Kasumi-1 (cell line): ENCODE measurements at regions not wholly inside any gene's neighbourhood (a gene's known extent, or its start where the extent isn't known, plus 50 kb on each side); places are given as distances from the start of the nearest gene placed in this dataset.

Source experiments
- DNase-seq, 2 experiments: peaks; one replicate each; lab custom pipeline; 2025; lab: John Stamatoyannopoulos, UW

DNA sequence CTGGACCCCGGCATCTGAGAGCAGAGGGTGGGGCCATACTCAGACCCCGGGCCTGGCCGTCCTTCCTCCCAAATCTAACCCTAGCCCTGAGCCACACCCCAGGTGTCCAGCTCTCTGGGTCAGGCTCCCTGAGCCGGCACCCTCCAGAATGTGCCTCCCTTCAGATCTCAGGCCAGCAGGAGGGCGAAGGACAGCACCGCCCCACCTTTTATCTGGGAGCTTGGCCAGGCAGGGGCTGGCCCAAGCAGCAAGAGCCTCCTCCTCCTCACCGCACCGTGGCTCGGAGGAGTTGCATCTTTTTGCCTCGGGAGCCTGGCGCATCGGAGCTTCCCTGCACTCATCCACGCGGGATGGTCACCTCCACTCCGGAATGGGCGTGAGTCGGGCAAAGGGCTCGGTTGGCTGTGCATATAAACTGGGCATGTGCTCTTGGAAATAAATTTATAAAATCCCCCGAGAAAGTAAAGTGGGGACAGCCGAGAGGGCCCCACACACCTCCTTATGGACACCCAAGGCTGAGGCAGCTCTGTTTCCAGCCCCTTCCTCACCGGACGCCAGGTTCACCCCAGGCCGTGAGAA, 69.1 kb upstream of the CTDP1 start:
- DNase-seq = no peak

DNA sequence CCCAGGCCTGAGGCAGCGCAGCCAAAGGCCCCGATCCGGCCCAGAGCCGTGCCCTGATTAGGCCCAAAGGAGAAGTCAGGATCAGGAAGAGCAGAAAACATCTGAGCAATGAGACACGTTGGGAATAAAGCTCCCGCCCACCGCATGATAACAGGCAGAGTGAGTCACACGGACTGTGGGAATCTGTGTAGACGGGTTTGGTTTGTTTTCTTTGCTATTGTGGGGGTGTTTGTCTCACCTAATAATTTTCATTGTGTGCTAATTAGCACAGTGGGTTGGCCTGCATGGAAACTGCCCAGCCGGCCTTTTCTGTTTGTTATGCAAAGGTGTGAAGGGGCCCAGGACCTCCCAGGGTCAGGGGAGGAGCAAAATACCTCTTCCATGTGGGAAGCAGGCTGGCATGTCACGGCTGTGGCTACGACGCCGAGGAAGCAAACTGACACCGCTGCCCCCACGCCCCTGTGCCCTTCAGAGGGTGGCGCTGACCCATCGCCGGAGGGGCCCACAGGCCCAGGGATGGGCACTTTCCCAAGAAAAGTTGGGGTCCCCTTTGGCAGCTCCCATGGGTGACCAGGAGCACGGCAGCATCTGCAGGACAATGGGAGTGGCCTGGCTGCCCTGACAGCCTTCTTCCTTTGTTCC, 68.4 kb upstream of the CTDP1 start:
- DNase-seq = no peak

DNA sequence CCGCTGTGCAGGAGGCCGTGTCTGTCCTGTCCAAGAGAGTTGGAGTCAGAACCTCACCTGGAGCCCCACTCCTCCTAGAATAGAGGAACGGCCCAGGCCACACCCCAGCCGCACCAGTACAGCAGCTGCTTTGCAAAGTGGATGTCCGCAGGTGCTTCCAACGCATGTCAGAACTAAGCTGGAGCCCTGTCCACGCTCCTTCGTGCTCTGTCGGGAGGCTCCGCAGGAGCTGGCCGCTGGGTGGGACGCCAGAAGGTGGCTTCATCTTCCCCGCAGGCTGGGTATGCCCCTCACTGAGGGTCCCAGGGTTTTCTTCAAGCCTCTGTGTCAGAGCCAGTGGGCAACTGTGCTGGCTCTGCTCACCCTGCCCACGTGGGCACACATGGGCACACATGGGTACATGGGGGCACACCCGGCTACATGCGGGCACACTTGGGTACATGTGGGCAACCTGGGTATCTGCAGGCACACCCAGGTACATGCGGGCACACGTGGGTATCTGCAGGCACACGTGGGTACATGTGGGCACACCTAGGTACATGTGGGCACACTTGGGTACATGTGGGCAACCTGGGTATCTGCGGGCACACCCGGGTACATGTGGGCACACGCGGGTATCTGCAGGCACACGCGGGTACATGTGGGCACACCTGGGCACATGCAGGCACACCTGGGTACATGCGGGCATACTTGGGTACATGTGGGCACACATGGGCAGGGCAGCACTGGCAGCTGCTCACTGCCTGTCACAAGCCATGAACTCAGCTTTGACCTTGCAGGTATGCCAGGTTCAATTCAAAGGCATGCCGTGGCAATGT, 67.1 kb upstream of the CTDP1 start:
- DNase-seq = no peak

DNA sequence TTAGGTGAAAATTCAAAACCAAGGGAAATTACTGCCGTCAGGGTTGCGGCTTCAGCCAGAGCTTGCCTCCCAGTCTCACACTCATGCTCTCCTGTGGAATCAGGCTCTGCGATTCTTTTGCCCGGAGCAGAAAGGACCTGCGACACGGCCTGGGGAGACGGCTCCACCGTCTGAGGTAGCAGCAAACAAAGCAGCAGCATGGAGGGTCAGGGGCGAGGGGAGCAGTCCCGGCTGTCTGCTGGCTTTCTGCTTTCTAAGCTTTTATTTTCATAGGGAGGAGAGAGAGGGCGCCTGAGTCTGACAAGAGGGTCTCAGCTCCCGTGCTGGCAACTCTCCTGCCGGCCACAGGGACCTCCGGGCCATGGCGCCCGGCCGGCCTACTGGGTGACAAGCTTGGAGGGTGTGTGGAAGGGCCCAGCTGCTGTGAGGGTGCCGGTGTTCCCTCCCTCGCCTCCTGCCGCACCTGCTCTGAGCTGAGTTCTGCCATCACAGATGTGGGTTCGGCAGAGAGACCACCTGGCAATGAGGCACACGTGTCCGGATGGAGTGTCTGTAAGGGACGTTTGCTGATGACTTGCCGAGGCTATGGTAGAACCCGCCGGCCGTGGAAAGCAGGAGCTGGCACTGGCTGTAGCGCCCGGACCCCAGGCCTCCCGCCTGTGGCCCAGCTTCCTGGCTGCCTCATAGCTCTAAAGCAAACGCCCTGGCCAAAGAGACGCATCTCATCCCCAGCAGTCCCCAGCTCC, 66.2 kb upstream of the CTDP1 start:
- DNase-seq = no peak

DNA sequence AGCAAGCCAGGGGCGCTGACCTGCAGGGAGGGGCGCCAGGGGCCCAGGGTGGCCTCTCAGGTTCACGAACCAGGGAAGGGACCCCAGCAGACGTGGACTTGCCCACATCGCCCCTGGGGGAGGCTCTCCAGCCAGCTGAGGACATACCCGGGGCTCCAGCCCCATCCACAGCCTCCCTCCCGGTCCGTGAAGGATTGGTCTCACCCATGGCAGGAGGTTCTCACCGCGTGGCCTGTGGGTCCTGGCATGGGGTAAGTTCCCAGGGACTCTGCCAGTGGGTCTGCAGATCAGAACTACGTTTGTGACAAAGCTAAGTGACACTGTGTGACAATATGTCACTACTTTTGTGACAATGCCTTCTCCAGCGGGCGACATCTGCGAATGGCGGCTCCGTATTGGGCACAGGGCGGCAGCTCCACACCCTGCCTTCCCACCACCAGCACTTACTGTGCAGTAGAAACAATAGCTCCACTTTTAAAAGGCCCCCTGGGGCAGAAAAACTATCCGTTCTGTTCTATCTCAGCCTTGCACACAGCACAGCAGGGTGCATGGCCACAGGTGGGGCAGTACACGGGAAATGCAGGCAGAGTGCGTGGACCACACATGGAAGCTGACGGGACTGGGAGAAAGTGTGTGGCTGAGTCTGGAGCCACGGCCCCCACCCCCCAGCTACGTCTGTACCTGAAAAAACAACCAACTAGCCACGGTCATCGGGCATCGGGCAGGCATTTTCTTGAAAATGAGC, 65.2 kb upstream of the CTDP1 start:
- no peak for DNase-seq

DNA sequence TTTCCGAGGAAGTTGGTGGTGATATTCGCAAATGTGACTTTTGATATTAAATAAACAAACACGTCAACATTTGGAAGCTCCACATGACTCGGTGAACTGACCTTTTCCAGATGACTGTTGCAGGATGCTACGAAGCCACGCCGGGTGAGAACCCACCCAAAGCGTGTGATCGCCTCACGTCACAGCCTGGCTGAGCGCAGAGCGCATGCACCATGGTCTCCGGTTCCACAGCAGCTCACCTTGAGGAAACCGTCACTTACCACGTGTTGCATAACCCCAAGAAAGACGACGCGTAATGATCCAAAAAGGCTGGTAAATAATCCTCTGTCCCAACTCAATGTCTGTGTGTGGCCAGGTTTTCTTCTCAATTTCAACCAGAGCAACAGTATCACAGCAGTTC, 64.5 kb upstream of the CTDP1 start:
- DNase-seq = no peak

DNA sequence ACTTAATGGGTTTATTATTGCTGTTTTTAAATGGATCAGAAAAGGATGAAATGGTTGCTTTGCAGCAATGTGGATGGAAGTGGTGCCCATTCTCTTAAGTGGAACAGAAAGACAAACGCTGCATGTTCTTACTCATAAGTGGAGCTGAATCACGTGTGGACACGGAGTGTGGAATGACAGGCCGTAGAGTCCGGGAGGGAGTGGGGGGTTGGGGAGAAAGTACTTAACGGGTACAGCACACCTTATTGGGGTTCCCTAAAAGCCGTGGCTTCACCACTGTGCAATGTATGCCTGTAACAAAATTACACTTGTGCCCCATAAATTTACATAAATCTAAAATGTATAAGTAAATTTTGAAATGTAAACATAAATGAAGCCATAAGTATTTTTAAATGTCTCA, 64.0 kb upstream of the CTDP1 start:
- no peak for DNase-seq

DNA sequence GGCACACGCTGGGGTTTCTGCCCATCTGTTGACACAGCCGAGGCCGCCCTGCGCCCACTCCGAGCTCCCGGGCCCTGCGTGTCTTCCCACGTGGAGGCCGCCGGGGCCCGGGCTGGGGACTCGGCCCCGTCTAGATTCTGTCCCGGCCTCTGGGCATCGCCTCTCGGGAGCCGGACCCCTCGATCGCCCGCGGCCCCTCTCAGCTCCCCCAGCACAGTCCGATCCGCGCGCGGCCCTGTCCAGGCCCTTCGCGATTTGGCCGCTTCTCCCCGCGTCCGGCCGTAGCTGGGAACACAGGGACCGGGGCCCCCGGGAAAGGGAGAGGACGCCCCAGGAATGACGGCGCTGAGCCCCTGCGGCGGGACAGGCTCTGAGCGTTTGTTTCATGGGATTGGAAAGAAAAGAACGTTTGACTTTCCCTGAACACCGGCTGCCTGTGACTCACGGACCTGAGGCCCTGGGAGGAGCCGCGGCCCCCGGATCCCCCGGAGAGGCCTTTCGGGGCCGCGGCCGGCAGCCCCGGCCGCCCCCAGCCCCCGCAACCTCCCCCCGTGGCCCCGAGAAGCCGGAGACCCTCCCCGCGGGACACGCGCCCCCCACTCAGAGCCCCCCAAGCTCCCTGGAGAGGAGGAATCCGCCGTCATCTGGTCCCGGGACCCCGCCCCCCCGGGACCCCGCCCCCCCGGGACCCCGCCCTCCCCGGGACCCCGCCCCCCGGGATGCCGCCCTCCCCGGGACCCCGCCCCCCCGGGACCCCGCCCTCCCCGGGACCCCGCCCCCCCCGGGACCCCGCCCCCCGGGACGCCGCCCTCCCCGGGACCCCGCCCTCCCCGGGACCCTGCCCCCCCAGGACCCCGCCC, 62.7 kb upstream of the CTDP1 start:
- DNase-seq = no peak

DNA sequence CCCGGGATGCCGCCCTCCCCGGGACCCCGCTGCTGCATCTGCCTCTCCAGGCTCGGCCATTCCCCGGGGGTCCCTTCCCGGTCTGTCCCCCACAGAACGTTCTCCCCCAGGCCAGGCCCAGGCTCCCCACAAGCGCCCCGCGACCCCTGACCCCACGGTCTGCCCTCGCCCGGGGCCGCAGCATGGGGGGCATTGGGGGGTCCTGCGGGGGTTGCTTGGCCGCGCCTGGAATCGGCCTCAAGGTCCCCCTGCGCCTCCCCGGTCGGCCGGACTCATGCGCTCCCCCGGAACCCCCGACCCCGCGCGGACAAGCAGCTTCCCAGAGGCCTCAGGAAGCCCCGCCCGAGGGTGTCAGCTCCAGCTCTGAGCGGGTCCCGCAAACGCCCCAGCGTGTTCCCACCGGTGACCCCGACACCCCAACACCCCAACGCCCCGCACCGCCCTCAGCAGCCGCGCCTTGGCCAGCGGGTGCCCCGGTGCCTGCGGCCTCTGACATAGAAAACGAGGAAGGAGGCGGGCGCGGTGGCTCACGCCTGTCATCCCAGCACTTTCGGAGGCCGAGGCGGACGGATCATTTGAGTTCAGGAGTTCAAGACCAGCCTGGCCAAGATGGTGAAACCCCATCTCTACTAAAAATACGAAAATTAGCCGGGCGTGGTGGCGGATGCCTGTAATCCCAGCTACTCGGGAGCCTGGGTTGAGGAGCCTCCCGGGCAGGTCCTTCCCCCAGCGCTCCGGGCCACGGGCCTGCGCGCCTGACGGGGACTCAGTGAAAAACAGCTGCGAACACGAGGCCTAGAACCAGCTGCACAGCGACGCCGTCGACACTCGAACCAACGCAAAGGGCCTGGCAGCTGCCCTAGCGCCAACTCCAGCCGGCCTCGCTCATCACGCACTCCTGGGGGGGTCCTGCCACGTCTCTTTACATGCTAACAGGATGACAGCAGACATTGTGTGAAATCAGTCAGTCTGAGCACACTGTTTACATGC, 61.8 kb upstream of the CTDP1 start:
- DNase-seq = no peak

DNA sequence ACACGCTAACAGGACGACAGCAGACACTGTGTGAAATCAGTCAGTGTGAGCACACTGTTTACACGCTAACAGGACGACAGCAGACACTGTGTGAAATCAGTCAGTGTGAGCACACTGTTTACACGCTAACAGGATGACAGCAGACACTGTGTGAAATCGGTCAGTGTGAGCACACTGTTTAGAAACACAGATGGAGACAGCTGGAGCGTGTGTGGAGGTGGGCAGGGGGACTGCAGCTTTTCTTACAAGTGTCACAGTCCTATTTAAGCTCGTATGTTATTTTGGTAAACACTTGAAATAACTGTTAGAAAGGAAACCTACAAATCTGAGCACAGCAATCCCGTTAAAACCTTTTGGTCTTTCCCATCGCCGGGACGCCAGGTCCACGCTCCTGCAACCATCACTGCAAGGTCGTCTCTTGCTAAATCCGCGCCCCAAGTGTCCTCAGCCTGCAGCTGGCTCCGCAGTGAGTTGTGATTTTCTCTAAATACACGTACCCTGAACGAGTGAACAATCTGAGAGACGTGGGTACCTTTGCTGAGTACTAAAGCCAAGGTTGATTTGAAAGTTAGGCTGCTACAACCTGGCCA, 58.9 kb upstream of the CTDP1 start:
- DNase-seq = no peak

DNA sequence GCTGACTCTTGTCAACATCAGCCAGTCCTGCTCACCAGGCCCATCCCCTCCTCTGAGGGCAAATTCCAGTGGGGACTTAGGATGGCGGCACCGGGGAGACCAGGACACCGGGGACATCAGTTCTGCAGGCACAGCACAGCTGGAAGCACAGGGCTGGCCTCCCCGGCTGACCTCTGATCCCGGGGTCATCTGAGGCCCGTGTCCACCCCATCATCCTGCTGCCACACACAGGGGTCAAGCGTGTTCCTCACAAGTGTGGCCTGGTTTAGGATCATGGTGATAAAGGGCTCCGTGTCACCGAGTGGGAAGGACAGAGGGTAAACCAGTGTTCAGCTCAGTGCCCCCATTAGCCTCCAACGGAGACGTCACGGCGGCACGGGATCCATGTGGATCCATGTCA, 58.1 kb upstream of the CTDP1 start:
- no peak for DNase-seq

DNA sequence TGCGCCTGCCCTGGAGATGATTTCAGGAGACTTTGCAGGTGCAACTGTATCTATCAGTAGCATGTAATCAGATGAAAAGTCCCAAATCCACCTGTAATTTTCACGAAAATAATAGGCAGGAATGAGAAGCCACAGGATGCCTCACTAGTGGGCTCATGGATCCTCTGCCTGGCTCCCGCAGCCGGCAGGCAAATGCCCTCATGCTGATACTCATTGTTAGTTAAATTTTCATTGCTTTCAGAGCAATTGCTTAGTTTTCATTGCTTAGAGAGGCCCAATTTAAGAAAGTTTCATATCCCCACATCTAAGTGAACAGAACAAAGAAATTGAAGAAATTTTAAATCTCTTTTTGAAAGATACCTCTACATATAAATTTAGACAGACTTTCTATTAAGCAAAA, 57.6 kb upstream of the CTDP1 start:
- DNase-seq = no peak

DNA sequence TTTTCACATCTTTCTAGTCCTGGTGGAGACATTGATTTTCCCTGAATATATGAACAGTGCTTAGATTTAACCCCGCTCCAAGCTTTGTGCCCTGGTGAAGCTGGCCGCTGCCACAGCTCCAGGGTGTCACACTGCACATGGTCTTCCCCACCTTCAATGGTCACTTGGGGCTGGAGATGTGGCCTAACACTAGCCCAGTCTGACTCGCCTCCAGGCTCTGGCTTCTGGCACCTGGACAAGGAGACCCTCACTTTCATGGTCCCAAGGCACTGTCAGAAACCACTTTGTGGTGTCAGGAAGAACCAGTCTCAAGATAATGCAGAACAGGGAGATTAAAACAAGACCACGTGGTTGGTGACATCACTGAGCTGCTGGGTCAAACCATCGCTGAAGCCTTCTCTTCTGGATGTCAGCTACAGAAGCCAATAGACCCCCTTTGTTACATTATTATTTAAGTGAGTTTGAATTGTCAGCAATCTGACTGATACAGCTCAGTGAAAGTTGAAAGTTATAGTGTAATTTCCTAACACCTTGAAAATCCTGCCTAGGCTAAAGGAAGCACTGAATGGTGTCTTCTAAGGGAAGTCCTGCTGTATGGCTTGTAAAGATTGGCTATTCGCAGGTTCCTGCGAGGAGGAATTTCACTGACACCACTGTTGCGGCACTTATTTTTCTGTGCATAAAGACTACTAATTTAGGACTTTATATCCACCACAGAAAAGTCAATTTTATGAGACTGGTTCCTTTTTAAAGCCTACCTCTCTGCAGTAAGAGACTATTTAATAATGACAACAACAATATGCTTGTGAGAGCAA, 55.0 kb upstream of the CTDP1 start:
- DNase-seq = no peak

DNA sequence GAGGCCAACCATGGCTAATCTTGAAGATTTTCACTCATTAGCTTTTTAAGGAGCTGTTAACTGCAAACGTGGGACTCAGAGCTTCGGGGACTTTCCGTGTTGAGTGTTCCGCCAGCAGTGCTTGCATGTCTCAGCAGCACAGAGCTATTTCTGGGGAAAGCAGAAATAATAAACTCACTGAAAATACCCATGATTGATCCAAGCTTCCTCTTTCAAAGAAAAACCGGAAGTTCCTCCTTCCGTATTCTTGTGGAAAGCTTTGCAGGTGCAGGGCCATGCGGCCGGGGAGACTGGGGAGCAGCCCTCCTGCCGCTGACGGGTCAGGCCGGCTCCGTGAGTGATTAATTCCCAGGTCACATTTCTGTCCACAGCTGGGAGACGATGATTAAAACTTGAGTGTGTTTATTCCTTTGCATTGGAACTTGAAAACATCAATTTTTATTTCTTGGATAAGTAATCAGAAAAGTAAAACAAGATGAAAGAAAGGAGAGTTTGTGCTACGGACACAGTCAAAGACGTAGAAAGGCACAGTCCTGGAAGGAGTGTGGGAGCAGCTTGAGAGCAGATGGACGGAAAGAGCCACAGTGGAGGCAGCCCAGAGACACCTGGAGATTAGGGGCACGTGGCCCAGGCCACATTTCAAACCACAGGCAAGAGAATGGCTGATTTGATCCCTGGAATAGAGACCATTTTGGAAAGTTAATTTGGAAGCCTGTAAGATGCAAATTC, 54.2 kb upstream of the CTDP1 start:
- peak; percentile 82 to 85 for DNase-seq

DNA sequence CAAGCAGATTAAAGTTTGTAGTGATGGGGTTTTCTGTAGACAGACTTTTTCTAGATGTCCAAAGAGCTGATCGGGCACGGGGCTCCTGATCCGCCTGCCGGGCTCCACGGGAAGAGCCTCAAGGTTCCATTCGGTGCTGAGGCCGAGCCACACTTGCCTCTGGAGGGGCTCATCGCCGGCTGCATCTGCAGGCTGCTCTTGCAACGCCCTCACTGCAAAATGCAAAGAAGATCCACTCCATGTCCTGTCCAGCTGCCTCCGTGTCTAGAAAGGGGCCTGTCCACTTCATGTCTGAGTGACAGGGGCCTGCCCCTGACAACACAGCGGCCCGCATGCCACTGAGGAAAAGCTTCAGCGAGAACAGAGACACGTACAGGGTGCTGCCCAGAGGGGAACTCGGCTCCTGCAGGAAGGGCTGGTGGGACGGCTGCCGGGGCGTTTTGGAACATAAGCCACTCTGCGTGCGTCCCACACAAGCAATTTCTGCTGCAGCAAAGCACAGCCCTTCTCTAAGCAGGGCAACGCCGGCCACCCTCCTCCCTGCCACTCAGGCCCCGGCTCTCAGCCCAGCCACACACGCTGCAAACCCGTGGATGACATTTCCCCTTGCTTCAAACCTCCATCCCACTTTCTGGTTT, 53.6 kb upstream of the CTDP1 start:
- peak; percentile 26 to 38 for DNase-seq

DNA sequence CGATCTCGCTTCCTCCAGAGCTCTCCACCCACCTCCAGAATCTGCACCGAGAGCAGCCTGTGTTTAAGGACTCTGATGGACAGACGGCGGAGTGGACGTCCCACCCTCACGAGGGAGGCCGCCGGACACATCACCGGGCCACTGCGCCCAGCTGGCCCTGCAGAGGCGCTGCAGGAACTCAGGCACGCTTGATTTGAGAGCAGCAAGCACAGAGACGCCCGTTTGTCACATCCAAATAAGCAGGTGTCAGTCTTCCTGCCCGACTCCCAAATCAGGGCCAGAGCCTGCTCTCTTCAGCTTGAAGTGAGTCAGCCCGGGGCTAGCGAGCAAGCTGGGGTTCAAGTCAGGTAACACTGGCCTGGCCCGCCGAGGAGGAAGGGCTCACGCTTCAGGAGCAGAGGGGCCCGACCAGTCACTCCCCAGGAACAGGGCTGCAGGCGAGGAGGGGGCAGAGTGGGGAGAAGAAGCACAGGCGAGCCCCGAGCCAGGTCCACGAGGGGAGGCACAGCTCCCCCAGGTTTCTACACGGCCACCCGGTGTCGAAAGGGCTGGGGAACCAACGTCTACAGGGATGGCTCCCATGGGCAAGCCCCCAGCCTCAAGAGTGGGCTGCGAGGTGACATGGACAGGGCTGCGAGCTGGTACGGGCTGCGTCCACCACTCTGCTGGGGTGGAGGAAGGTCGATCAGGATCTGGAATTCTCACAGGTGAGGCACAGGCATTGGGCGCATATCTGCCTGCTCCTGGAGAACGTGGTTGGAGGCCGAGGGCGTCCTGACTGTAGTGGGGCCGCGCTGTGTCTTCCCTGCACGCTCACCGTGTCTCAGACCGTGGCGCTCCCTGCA, 52.5 kb upstream of the CTDP1 start:
- DNase-seq = no peak
